Rectal smooth muscle tissue (tissue), 1 donor: ENCODE measurements at regions not wholly inside any gene's neighbourhood (a gene's known extent, or its start where the extent isn't known, plus 50 kb on each side); places are given as distances from the start of the nearest gene placed in this dataset.
"Not testable (repeated sequence)": the region's sequence is repeated elsewhere in the genome, so short reads cannot be mapped to it uniquely, and the experiment has no call there.

Experiments
- H3K27ac ChIP-seq: one replicate; pipeline ENCODE4 v1.7.0; 2013; ENCODE audit warnings: low read depth, low read length, inconsistent platforms
- H3K27me3 ChIP-seq: one replicate; pipeline ENCODE4 v1.7.0; 2013; ENCODE audit warnings: low read length; ENCODE audit not compliant: control insufficient read depth, insufficient read depth
- H3K36me3 ChIP-seq: one replicate; pipeline ENCODE4 v1.7.0; 2013; ENCODE audit warnings: low read length; ENCODE audit not compliant: control insufficient read depth, insufficient read depth
- H3K4me1 ChIP-seq: one replicate; pipeline ENCODE4 v1.7.0; 2013; ENCODE audit warnings: low read length; ENCODE audit not compliant: control insufficient read depth, insufficient read depth
- H3K4me3 ChIP-seq: one replicate; pipeline ENCODE4 v1.7.0; 2013; ENCODE audit warnings: low read length
- H3K9ac ChIP-seq: one replicate; pipeline ENCODE4 v1.7.0; 2013; ENCODE audit warnings: low read length

DNA sequence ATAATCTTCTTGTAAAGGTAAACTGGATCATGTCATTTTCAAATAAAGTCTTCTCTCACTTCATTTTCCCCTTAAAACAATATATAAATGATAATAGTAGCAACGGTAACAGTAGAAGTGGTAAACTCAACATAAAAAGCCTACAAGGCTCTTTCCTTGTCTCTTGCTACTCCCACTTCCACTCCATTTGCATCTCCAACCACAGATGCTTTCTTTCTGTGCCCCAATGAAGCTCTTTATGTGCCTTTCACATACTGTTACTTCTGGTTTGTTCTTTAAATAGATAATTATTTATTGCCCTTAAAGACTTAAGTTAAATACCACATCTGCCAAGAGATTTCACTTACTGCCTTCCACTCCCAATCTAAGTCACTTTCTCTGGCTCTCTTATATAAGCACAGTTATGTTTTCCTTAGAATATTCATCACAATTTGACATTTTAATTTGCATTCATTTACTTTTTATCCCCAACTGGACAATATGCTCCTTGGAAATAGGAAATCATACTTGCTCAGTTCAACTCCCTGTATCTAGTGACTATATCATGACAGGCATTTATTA lies 149.9 kb downstream of the CRPPA start:
- Histone ChIP-seq H3K4me1 (no peaks in the 10 kb centered on the region), H3K36me3 (no peaks in the 10 kb centered on the region), H3K27ac (no peak overlapping the region), H3K9ac (no peak overlapping the region), H3K27me3 (no peaks in the 10 kb centered on the region), H3K4me3 (no peak overlapping the region)

DNA sequence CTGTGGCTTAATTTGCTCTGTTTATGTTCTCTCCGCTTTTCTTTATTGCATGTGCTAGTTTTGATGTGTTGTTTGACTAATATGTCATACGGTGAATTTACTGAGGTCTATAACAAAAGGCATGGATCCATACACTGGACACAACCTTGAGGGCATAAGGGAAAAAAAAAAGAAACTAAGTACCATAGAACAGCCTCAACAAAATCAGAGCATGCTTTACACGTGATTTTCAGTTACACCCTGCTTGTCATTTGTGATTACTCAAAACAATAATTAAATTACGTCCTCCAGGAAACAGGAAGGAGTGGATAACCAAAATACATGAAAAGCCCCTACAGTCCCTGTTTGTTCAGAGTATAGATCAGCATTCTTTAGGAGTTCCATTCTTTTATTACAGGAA lies 150.5 kb downstream of the CRPPA start:
- Histone ChIP-seq H3K36me3 (no peaks in the 10 kb centered on the region), H3K27ac (no peak overlapping the region), H3K27me3 (no peaks in the 10 kb centered on the region), H3K4me3 (no peak overlapping the region), H3K4me1 (no peaks in the 10 kb centered on the region), H3K9ac (no peak overlapping the region)

DNA sequence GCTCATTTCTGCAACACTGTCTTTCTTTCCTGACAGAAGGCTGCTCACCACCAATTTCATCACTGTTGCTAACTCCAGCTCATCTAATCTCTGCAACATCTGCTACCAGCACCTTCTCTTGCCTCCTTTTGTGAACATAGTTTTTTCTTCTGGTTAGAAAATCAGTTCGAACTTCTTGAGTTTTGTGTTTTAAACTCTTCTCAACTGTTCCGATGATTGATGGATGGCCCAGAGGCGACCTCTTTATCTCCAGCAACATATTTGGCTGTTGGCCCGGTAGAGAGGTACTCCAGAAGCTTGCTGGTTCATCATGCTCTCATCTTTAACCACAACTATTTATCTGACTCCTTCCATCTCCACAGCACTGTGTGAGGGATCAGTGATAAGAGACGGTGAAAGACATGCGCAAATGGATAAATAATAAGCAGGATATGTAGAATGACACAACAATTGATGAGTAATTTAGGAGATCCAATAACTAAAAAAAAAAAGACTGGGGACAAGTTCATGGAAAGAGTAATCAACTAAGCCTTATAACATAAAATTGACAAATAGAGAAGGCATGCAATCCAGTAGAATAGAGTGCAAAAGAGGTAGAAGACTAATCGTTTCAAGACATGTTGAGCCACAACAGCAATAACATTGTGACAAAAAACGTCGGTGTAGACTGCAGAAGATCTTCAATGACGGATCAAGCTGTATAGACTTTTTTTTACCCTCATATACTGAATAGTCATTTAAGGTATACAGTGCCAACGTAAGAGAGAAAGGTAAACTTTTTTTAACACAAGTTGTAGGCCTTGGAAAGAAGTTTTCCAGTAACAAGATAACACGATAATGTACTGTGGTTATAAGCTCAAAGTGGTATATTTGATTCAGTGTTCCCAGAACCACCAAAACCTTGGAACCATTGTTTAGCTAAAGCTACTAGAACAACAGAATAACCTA lies 152.2 kb downstream of the CRPPA start:
- H3K27ac ChIP-seq, result no peak overlapping the region
- H3K4me3 ChIP-seq, result no peak overlapping the region
- no peak overlapping the region for H3K9ac ChIP-seq
- H3K4me1 ChIP-seq, result no peaks in the 10 kb centered on the region
- H3K36me3 ChIP-seq, result no peaks in the 10 kb centered on the region
- no peaks in the 10 kb centered on the region for H3K27me3 ChIP-seq

DNA sequence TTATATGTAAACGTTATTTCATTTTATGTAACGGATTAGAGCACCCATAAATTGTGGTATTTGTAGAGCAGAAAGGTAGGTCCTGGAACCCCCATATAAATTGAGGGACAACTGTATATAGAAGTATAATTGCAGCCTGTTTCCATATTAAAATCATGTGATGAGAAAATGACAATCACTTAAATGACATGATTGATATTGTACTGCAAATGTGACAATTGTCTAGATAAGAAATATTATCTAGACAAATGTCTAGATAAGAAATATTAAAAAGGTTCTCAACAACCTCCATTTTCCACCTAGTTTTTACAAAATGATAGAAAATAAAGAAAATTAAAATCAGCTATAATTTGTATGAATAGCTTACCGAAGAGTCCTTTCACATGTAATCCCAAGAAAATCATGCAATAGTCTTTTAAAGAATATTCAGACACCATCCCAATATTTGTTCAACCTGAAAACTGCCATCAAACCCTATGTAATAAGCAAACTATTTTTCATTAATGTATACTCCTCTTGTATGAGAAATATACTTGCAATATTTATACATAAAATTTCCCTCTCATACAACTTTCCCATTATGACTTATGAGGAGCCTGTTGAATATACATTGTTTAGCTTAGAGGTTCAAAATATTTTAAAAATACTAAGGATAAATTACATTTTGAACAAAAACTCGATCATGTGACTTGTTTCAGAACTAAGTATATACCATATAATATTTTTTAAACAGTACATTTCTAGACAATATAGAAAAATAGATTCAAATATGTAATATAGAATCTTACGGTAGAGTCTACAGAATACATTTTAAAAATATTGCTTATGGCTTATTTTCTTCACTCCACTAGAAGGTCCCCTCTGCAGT lies 153.2 kb downstream of the CRPPA start:
- no peaks in the 10 kb centered on the region for H3K36me3 ChIP-seq
- no peaks in the 10 kb centered on the region for H3K4me1 ChIP-seq
- no peak overlapping the region for H3K27ac ChIP-seq

DNA sequence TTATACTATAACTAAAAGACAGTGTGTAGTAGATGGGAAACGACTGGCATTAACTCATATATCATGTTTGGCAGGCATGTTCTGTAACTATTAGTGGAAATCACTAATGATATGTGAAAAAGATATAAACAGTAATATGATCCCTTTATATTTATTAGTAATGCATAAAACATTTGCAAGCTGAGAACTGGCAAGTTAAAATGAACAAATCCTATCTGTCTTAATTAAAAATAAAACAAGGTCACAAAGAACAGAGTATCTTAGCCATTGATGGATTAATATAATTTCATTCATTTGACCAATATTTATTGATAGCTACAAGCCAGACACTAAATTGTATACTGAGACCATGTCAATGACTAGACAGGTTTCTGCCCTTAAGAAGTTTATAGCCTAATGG lies 154.5 kb downstream of the CRPPA start:
- no peaks in the 10 kb centered on the region for H3K4me1 ChIP-seq
- no peak overlapping the region for H3K27ac ChIP-seq
- no peaks in the 10 kb centered on the region for H3K27me3 ChIP-seq
- H3K9ac ChIP-seq, result no peak overlapping the region
- no peaks in the 10 kb centered on the region for H3K36me3 ChIP-seq
- no peak overlapping the region for H3K4me3 ChIP-seq

More for the DNA sequence above, 153.2 kb downstream of the CRPPA start:
- H3K4me3 ChIP-seq, result no peak overlapping the region
- no peak overlapping the region for H3K9ac ChIP-seq
- H3K27me3 ChIP-seq, result no peaks in the 10 kb centered on the region

DNA sequence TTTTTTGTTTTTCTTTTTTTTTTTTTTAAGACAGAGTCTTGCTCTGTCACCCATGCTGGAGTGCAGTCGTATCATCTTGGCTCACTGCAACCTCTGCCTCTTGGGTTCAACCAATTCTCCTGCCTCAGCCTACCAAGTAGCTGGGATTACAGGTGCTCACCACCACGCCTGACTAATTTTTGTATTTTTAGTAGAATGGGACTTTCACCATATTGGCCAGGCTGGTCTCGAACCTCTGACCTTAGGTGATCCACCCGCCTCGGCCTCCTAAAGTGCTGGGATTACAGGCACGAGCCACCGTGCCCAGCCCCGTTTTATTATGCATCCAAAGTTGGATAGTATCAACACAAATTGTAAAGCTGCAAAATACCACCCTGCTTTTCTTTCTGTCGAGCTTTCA lies 154.9 kb downstream of the CRPPA start:
- H3K4me1 ChIP-seq, H3K36me3 ChIP-seq, H3K9ac ChIP-seq, H3K4me3 ChIP-seq, H3K27ac ChIP-seq, H3K27me3 ChIP-seq: not testable (repeated sequence)

DNA sequence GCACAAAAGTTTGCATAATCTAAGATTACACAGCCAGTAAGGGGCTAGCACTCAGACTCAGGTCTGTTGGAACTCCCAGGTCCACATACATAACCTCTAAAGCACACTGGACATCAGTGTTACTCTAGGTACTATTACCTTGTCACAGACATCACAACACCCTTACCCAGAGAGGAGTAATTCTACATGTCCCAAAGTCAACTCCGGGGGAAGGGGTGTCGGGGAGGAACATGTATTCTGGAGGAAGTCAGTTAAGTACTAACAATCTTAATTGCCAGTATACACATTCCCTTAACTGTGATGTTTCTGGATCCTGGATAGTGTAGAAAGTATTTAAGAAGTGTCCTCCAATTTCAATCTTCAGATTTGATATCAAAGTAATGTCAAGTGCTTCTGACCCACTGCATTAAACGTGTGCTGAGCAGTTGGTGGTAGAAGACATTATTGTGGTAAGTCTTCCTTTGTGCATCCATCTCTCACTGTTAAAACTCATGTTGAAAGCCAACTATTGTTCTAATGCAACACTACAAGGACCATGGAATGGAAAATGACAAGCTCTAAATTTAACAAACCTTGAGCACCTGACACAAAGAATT lies 155.4 kb downstream of the CRPPA start:
- no peak overlapping the region for H3K4me3 ChIP-seq

DNA sequence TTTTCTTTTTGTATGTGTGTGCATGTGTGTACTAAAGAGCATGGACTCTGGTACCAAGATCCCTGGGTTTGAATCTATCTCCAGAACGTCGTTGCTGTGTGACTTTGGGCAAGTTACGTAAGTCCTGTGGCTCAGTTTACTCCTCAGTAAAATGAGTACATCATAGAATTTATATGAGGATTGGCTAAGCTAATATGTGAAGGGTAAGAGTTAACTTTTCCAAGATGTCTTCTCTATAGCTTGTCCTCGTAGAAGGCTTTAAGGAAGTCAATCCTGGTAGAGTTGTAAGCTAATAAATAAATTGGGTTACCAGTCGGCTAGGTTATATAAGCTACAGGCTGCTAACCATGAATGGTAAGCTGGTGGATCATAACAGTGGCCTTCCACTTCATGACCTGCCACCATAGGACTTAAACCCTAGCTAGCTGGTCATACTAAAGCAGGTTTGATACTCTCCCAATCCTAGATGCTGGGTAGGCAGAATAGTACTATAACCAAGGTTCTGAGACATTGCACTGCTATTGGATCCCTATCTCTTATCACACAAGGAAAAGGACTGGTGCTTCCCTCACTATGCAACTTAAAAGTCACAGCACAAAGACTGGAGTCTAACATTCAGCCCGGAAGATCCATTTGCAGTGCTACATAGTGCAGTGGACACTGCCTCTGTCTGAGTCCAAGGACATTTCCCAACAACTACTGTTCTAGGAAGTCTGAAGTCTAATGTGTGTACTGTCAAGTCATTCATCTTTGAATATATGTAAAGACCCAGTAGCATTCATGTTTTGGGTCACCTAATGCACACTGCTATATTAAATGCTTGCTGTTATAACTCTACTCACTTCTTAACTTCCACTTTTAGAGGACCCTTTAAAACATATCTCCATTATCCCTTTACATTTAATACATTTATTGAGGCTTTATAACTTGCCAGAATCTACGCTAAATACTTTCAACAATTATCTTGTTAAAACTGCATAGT lies 156.2 kb downstream of the CRPPA start:
- H3K27me3 ChIP-seq, result no peaks in the 10 kb centered on the region
- H3K9ac ChIP-seq, result no peak overlapping the region
- no peak overlapping the region for H3K27ac ChIP-seq
- H3K36me3 ChIP-seq, result no peaks in the 10 kb centered on the region
- H3K4me3 ChIP-seq, result no peak overlapping the region
- no peaks in the 10 kb centered on the region for H3K4me1 ChIP-seq

More for the DNA sequence above, 155.4 kb downstream of the CRPPA start:
- Histone ChIP-seq H3K27ac (no peak overlapping the region), H3K4me1 (no peaks in the 10 kb centered on the region), H3K9ac (no peak overlapping the region), H3K27me3 (no peaks in the 10 kb centered on the region), H3K36me3 (no peaks in the 10 kb centered on the region)

DNA sequence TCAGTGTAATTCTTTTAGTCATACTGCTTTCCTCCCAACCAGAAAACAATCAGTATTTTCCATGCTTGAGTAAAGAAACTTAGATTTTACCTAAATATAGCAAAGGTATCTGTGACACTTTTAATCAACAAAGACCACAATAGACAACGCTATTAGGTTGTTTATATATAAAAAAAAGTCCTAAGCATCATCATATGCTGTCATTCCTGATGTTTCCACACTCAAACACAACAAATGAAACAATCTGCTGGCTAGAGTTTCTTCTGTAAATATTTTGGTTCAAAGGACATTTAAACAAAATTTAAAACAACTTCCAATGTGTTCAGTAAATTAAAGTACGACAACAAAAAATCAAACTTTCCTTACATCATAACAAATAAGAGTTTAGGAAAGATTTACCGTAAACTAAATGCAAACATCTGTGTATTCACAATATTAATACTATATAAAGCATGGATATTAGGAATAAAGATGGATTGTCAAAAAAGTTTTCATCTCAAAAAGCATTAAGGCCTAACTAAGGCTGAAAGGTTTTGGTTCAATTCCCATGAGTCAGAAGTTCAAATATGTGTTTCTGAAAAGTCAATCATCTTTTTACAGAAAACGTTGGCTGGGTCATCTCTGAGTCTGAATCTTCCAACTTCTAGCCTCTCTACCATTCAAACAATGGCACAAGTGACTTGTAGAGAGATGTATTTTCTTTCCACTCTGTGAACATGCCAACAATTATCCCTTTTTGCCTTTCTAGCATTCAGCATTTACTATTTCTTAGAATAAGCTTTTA lies 157.1 kb downstream of the CRPPA start:
- no peak overlapping the region for H3K9ac ChIP-seq
- H3K4me1 ChIP-seq, result no peaks in the 10 kb centered on the region
- no peaks in the 10 kb centered on the region for H3K36me3 ChIP-seq
- H3K27me3 ChIP-seq, result no peaks in the 10 kb centered on the region
- no peak overlapping the region for H3K4me3 ChIP-seq
- no peak overlapping the region for H3K27ac ChIP-seq

DNA sequence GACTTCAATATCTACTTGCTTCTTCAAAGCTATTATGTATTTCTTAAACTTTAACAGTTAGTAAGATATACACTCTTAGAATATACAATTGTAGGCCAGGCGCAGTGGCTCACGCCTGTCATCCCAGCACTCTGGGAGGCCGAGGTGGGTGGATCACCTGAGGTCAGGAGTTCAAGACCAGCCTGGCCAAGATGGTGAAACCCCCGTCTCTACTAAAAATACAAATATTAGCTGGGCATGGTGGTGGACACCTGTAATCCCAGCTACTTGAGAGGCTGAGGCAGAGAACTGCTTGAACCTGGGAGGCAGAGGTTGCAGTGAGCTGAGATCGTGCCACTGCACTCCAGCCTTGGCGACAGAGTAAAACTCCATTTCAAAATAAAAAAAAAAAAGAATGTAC lies 158.0 kb downstream of the CRPPA start:
- not testable (repeated sequence) for H3K27me3 ChIP-seq, H3K36me3 ChIP-seq, H3K4me3 ChIP-seq, H3K4me1 ChIP-seq, H3K9ac ChIP-seq, H3K27ac ChIP-seq

DNA sequence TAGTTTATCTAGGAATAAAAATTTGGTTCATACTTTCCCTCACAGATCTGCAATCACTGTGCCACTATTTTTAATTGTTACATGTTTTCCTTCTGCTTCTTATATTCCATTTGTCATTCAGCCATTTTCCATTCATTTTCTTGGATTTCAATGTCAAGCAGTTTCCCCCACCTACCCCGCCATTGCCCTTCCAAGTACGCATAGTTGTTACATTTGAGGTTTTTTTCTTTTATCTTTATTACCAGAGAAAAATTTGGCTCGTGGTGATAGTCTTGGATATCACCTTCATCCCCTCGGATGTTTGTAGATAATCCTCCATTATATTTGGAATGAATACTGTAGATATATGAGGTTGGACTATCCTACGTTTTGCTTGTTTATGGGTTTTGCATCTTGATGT lies 159.7 kb downstream of the CRPPA start:
- Histone ChIP-seq H3K4me1 (no peaks in the 10 kb centered on the region), H3K27ac (no peak overlapping the region), H3K27me3 (no peaks in the 10 kb centered on the region), H3K4me3 (no peak overlapping the region), H3K9ac (no peak overlapping the region), H3K36me3 (no peaks in the 10 kb centered on the region)
